ENCODE measurements at regions not wholly inside any gene's neighbourhood (a gene's known extent, or its start where the extent isn't known, plus 50 kb on each side); places are given as distances from the start of the nearest gene placed in this dataset.

DNA sequence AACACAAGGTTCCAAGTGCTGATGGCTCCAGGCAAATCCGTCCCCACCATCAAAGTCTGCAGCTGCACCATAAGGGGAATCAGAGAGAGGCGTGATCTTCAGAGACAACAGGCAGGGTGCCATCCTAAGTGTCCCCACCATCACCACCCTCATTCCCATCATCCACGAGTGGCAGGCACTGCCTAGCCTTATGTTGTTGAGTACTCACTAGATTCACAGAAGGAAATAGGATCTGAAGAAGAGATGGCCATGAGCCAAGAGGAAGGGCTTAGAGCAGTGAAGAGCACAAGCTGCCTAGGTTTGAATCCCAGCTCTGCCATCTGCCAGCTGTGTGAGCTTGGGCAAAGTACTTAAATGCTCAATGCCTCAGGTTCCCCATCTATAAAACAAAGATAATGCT, 207.3 kb upstream of the CSF3R start:
- no peak for TF ChIP-seq POLR2A (IDR thresholded peaks at IDR 0.05)
- TF ChIP-seq, protein P1, sequence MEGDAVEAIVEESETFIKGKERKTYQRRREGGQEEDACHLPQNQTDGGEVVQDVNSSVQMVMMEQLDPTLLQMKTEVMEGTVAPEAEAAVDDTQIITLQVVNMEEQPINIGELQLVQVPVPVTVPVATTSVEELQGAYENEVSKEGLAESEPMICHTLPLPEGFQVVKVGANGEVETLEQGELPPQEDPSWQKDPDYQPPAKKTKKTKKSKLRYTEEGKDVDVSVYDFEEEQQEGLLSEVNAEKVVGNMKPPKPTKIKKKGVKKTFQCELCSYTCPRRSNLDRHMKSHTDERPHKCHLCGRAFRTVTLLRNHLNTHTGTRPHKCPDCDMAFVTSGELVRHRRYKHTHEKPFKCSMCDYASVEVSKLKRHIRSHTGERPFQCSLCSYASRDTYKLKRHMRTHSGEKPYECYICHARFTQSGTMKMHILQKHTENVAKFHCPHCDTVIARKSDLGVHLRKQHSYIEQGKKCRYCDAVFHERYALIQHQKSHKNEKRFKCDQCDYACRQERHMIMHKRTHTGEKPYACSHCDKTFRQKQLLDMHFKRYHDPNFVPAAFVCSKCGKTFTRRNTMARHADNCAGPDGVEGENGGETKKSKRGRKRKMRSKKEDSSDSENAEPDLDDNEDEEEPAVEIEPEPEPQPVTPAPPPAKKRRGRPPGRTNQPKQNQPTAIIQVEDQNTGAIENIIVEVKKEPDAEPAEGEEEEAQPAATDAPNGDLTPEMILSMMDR (IDR thresholded peaks at IDR 0.05), result no peak
